ENCODE measurements at regions not wholly inside any gene's neighbourhood (a gene's known extent, or its start where the extent isn't known, plus 50 kb on each side); places are given as distances from the start of the nearest gene placed in this dataset.

- TF ChIP-seq CTCF (conservative IDR thresholded peaks at IDR 0.05 in 1 of 2, IDR thresholded peaks at IDR 0.05 in 1 of 2; ENCODE audit: extremely low read depth in 1 of 2, insufficient read depth in 1 of 2, low read depth in 1 of 2, low read length in 2 of 2) (no peak), EZH2 (IDR thresholded peaks at IDR 0.05; ENCODE audit: borderline replicate concordance, low read length) (no peak)
Measured at GRCh38 chr1:165137551-165138316, 218.8 kb downstream of the LMX1A start.

Measured in mammary epithelial cell (primary cell).